HG03280 (cell line): ENCODE measurements at regions not wholly inside any gene's neighbourhood (a gene's known extent, or its start where the extent isn't known, plus 50 kb on each side); places are given as distances from the start of the nearest gene placed in this dataset.

ENCODE experiments used
- ATAC-seq: cut with Tn5 transposase; IDR thresholded peaks from one replicate; pipeline ENCODE4 v1.9.1; 2021; ENCODE audit warnings: mild to moderate bottlenecking, moderate library complexity; ENCODE audit not compliant: unreplicated experiment

DNA sequence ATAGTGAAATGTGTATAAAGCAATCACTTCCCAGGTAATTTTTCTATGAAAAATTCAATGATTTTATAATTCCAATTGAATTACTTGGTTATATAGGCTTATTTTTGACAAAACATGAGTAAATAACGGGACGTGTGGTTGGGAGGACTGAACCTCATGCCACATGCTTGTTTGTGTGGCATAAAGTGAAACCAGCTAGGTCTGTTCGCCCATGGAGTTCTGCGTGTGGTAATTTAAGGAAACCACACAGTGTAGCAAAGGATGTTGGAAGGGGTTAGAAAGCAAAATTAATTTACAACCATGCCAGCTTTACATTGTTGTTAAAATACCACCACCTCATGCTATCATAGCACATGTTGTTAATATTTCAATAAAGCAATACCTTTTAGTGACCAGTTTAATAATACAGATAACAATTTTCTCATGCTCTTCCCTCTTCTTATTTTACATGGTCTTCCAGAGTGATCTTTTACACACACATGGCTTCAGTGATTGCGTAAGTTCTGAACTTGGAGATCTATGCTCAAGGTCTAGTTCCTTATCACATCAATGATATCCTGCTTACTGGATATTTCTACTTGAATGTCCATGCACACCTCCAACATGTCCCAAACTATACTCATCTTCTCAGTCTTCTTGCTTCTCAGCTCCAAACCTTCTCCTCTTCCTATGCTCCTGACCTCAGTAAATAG is 156.4 kb upstream of the ITGA4 start:
- ATAC-seq = no peak

DNA sequence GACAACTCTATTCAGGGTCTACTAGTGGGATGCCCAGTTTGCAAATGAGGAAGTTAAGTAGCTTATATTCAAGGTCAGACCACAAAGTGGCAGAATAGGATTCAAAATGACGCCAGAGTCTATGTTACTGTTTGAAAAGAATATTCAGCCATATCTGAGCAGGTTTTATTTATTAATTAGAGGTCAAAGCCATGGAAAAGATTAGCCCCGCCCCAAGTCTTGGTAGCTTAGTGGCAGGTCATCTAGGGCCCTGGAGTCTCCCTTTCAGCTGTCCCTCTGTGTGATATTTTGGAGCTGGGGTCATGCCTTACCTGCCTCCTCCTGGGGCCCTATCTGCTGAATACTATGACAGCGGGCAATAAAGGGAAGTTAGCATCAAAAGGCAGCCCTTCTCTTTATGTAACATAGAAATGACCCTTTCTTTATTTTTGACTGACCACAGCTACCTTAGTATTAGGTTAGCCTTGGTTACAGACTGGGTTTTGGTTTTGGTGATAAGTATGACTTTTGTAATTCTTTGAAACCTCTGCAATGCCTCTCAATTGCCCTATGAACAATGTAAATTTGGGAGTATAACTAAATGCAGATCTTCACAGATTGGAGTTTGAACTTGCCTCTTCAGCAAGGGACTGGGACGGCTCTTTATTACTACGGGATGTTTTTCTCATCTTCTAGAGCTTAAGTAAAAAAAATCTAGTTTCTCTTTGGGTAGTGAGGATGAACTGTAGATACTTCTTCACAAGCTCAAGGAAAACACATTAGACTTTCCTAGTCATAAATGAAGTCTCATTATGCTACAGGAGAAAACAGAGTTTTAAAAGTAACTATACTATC is 153.0 kb upstream of the ITGA4 start:
- peak; percentile 27 for ATAC-seq

DNA sequence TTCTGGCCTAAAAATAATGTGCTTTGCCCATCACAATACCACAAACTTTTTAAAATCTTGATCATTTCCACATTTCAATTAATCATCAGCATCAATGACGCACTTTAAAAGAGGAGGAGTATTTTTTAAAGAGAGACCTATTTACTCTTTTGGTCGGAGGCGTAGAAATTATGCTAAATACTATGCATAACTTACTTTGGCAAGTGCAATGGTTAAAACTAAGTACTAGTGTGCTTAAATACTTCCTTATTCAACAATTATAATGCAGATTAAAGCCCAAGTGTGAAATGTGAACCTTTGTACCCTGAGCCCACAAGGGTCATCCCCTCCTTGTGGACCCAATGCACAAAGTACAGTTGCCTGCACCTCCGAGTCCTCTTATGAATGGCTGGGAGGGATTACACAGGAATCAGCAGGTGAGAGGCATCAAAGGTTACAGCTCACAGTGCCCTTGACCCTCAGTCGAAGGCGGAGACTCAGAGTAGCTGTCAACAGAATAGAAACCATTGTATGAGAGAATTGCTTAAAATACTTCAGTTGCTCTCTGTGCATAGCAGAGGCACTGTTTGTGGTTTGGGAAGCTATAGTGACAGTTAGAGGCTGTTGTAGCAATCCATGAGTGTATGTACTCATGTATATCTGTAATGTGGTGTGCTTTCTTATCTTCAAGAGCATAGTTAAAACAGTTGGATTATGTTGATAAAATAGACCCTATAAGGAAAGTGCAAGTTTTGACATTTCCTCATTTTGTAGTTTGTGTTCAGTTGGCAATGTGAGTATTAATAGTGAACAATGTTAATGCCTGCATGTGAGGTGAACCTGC is 151.7 kb upstream of the ITGA4 start:
- peak; percentile 88 for ATAC-seq

DNA sequence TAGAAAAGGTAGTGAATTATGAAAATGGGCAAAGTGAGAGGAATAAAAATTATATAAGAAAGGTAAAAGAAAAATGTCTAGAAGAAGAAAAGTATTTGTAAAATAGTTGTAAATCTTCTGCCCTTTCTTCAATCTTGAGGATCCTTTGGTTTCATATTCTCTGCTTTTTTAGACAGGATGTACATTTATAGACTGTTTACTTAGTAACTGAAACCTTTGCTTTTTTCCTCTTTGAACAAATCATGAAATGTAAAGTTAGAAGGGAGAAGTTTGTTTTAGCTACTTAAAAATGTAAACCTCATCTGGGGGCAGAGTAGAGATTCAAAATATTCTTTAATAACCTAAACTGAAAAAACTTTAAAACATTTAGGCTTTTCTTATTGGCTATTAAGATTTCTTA is 150.4 kb upstream of the ITGA4 start:
- ATAC-seq = no peak

DNA sequence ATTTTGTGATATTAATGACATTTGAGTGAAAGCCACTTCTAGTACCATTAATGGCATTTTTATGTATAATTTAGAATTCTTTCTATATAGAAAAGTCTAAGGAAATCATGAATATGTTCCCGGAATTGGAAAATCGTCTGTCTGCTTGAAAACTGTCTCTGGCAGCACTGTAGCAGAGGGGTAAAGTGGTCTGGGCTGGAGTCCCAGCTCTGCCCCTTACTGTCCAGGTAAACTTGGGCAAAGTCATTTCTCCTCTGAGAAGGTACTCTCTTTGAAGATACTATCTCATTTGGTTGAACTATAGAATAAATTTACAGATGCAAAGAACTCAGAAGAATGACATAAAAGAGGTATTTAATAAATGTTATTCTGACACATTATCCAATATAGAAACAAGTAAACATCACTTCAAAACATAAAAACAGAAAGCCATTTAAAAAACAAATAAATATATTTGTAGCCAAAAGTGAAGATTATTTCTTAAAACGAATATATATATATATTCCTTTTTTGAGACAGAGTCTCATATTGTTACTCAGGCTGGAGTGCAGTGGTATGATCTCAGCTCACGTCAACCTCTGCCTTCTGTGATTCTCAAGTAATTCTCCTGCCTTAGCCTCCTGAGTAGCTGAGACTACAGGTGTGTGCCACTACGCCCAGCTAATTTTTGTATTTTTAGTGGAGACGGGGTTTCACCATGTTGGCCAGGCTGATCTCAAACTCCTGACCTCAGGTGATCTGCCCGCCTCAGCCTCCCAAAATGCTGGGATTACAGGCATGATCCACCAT is 149.8 kb upstream of the ITGA4 start:
- no peak for ATAC-seq

DNA sequence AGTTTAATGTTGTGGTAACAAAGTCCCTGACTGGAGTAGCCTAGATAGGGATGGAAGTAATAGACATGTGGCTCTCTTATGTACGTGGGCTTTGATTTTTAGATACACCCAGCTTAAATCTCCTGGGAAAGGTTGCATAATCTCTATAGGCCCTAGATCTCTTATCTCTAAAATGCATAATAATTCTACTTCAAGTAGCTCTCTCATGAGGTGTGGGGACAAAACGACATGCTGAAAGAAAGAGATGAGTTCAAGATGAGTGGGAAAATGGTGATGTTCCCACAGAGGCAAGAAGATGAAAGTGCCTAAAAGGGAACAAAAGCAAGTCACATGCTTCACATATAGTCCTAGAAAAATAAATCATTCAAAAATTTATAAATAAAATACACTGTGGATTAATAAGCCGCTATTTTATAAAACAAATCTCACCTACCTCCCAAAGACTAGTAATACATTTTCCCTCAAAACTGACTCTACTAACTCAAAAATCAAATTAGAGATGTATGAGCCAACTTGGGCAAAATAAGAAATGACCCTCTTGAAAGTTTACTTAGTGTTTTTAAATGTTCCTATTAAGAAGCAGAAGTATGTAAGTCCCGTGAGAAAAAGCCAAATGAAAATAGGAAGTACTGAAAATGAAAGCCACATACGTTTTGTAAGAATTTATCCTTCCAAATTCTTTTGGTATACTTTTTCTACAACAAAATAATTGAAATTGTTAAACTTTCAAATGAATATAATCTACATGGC is 148.2 kb upstream of the ITGA4 start:
- ATAC-seq = no peak

DNA sequence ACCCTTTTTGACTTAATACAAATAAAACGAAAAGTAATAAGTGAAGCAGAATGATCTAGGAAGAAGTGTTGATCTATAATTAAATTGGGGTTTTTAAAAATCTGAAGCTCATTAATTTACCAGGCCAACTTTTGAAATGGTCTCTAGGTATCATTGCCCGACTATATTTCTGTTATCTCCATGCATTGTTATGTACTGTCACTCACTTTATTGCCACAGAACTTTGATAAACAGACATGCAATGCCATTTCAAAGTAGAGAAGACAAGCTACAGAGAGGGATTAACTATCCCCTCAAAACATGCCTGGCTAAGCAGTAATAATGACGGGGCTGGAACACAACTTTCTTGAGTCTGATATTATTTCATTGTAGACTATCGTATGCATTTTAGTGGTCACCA is 147.6 kb upstream of the ITGA4 start:
- ATAC-seq = no peak

DNA sequence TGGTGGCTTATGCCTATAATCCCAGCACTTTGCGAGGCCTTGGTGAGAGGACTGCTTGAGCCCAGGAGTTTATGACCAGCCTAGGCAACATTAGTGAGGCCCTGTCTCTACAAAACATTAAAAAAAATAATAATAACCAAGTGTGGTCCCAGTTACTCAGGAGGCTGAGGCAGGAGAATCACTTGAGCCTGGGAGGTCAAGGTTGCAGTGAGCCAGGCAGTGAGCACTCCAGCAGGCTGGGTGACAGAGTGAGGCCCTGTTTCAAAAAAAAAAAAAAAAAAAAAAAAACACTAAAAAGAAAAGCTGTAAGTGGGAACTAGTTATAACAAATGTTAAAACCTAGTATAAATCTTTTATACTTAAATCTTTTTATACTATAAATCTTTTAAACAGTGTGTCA is 146.2 kb upstream of the ITGA4 start:
- no peak for ATAC-seq

DNA sequence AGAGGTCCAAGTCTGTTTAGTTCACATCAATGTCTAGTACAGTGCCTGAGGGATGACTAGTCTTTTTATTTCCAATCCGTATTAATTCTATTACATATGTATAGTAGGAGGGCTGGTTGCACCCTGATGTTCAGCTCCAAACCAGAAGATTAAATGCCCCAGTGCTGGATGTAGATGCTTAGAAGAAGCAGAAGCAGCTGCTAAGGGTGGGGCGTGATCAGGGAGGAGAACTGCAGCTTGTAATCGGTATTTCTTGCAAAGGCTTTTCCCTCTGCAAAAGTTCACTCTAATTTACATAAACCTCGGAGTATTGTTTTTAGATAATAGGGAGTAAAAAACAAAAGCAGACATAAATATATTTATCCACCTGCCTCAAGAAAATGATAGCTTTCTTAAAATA is 145.3 kb upstream of the ITGA4 start:
- ATAC-seq = no peak

DNA sequence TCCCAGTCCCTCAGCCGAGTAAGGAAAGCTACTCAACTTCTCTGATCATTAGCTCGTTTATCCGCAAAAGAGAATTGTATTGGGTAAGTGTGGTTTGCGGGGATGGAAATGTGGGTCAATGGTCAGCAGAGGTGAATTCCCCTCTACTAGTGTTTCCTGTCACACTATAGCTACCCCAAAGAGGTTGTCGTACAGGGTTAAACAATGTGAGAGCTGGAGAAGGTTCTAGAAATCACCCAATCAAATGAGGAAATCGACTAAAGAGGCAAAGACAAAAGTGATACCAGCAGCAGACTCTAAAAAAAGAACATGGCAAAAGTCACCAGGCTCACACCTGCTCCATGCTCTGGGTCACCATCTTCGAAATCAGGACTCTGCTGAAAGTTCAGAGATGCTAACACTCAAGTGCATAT is 144.7 kb upstream of the ITGA4 start:
- peak; percentile 83 for ATAC-seq

DNA sequence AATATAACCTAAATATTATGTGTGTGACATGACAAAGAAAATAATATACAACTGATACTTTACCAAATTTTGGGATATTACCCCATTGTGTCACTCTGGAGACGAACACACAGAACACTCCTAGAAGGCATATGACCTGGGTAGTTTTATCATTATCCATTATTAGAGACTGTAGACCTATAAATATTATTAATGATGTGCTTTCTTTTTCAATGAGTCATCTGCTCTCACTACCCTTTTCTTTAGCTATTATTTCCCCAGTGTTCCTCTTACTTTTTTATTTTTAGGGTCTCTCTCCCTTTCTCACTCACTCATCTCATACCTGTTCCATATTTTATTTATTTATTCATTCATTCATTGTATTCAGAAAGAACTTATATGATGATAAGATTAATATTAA is 143.3 kb upstream of the ITGA4 start:
- peak; percentile 20 for ATAC-seq

DNA sequence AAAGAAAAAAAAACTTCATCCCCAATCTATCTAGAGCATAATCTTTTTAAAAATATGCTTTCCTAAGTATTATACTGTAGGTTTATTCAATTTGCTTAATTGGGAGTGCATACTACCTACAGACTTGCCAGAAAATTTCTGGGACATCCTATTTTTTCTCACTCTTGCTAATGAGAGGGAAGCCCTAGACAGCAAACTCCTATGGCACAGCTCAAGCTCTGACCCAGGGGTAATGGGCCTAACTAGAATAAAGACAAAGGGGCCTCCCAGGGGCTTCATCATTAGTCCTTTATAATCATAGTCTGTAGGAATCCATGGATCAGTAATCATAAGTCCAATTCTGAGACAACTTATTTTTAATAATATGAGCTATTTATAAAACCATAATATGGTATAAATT is 142.6 kb upstream of the ITGA4 start:
- no peak for ATAC-seq

DNA sequence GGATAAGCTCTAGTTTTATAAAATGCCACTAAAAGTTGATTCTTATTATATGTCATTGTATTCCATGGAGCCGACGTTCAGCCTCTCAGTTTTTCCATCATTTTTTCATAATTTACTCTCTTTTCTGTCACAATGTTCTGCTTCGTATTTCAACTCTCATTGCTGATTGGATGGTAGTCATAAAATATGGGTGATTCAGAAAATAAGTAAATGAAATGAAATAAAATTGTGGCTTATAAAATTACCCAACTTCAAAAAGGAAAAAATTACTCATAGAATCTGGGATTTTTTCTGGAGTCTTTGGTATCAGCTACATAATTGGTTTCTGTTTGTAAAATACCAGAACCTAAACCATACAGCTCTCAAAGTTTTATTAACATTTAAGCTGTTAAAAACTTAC is 139.7 kb upstream of the ITGA4 start:
- ATAC-seq = no peak

DNA sequence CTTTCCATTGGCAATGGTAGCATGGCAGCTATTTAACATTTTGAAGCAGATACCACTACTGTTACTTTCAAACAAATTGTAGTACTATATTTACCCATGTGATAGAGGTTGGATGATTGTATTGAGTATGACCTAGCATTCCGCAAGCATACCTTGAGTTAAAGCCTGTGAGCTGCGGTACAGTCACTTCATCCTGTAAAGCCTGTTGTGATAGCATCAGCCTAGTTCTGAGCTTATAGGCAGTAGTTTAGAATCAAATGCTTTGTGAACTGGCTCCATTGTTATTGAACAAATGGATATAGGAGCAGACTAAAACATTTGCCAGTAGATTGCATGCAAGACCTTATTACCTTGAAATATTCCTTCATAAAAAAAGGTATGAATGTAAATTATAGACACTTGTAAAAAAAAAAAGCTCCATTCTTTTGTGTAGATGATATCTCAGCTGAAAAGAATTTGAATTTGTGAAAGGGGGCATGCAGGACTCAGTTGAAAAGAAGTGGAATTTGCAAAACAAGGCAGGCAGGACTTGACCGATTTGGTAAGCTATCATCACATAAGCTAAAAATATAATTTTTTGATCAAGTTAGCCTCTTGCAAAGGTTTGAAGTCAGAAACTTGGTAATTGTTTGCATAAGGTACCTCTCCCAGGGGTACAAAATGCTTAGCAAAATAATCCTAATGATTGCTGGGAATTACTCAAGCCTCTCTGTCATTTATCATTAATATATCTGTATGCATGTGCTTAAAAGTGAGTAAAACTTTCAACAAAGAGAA is 138.5 kb upstream of the ITGA4 start:
- no peak for ATAC-seq

DNA sequence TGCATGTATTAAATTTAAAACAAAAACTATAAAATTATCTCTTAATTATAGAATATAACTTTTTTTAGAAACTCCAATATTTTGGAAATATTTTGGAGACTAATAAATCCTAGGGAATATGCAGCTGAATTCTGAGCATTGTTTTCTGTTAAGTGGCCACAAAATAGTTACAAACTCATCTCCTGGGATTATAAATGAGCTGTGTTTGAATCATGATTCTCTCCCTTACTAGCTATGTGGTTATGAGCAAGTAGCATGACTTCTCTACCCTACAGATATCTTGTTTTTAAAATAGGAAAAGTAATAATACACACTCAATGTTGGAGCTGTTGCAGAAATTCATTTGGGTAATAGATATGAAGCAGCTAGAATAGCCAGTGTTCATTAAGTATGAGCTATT is 137.9 kb upstream of the ITGA4 start:
- ATAC-seq = no peak

DNA sequence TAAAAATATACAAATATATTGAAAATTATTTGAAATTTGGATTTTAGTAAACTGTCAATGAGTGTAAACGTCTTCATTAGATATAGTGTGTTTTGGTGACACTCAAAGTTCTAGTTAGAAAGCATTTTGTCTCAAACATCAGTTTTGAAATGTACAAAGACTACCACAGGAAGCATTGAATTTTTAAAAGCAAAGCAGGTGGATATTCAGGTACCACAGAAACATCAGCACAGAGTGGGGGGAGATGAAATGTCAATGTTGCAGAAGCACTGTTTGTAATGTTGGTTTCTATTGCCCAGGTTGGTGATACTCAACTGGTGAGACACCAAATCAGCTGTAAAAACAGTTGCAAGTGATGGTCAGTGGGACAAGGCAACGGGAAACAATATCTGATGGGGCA is 136.5 kb upstream of the ITGA4 start:
- no peak for ATAC-seq

DNA sequence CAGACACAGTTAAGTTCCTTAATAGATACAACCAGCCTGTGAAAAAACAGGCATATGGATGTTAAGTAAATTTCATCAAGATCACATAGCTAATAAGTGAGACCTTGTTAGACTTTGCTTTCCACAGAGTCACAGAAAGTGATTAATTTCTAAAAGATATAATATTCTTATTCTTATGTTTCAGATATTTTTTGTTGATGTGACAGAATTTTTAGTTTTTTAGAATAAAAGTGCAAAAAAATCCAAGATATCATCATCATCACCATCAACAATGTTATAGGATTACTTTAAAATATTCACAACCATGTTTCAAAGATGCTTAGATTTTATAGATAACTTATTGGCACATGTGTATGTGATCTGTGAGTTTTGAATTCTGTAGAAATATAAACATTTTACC is 132.3 kb upstream of the ITGA4 start:
- ATAC-seq = no peak

DNA sequence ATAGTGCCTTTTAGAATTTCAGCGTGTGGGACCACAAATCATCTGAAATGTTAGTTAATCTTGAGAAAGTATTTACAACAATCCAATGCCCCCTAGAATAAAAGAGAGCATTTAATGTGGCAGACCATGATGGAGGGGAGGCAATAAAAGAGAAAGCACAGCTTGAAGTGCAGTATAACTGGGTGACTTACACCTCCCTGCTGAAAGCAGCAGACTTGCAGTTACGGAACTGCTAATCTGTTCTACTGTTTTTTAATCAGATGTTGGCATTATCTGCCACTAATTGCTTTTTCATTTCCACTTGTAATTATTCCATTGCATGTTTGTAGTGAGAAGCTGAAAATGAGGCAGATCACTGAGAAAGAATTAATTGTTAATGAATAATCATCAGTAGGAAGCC is 130.5 kb upstream of the ITGA4 start:
- no peak for ATAC-seq

DNA sequence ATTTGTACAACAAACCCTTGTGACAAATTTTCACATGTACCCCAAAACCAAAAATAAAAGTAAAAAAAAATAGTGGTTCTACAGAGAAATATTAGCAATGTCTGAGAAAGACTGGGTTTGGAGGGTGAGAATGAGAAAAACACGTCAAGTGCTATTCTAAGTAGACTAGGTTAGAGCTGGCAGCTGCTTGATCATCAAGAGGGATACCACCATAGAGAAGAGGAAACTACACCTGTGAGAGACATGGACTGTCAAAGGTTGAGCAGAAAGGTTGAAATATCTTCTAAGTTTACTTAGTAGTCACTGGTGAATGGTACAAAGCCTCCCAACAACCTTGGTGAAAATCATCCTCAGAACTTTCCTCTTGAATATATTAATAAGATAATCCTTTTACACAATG is 126.9 kb upstream of the ITGA4 start:
- no peak for ATAC-seq
